ENCODE measurements at regions not wholly inside any gene's neighbourhood (a gene's known extent, or its start where the extent isn't known, plus 50 kb on each side); places are given as distances from the start of the nearest gene placed in this dataset.

- Histone ChIP-seq H2AFZ (ENCODE audit: low read depth, low read length) (no peak overlapping the region), H4K20me1 (ENCODE audit: insufficient read depth, low read length) (no peaks in the 10 kb centered on the region), H3K4me2 (ENCODE audit: low read length) (no peak overlapping the region), H3K36me3 (replicated peaks; ENCODE audit: low read depth, low read length) (no peaks in the 10 kb centered on the region), H3K27me3 (ENCODE audit: low read depth, low read length) (no peaks in the 10 kb centered on the region), H3K79me2 (ENCODE audit: low read length) (no peaks in the 10 kb centered on the region), H3K4me1 (ENCODE audit: low read length) (no peaks in the 10 kb centered on the region), H3K27ac (ENCODE audit: low read length) (no peak overlapping the region), H3K9me3 (ENCODE audit: insufficient read depth, low read length) (no peaks in the 10 kb centered on the region), H3K9ac (ENCODE audit: low read length) (no peak overlapping the region), H3K4me3 (ENCODE audit: low read length) (no peak overlapping the region)
- TF ChIP-seq CTCF (IDR thresholded peaks at IDR 0.05; ENCODE audit: low read depth, low read length), result no peak
- no peak for TF ChIP-seq EZH2phosphoT487 (IDR thresholded peaks at IDR 0.05; ENCODE audit: low read depth)
These were observed 399.7 kb upstream of the MKI67 start for GRCh38 chr10:128525936-128526335.

- no peak for TF ChIP-seq EZH2phosphoT487 (IDR thresholded peaks at IDR 0.05; ENCODE audit: low read depth)
- TF ChIP-seq CTCF (IDR thresholded peaks at IDR 0.05; ENCODE audit: low read depth, low read length), result no peak
- Histone ChIP-seq H2AFZ (ENCODE audit: low read depth, low read length) (no peak overlapping the region), H3K79me2 (ENCODE audit: low read length) (no peaks in the 10 kb centered on the region), H4K20me1 (ENCODE audit: insufficient read depth, low read length) (no peaks in the 10 kb centered on the region), H3K27ac (ENCODE audit: low read length) (no peak overlapping the region), H3K4me1 (ENCODE audit: low read length) (no peaks in the 10 kb centered on the region), H3K4me3 (ENCODE audit: low read length) (no peak overlapping the region), H3K36me3 (replicated peaks; ENCODE audit: low read depth, low read length) (no peaks in the 10 kb centered on the region), H3K9me3 (ENCODE audit: insufficient read depth, low read length) (no peaks in the 10 kb centered on the region), H3K9ac (ENCODE audit: low read length) (no peak overlapping the region), H3K27me3 (ENCODE audit: low read depth, low read length) (no peaks in the 10 kb centered on the region), H3K4me2 (ENCODE audit: low read length) (no peak overlapping the region)
These were observed 400.7 kb upstream of the MKI67 start for GRCh38 chr10:128526791-128527375.

GRCh38 chr10:128527711-128528110, 401.5 kb upstream of the MKI67 start:
- H3K79me2 ChIP-seq (ENCODE audit: low read length), result no peaks in the 10 kb centered on the region
- no peak overlapping the region for H3K9ac ChIP-seq (ENCODE audit: low read length)
- TF ChIP-seq EZH2phosphoT487 (IDR thresholded peaks at IDR 0.05; ENCODE audit: low read depth), result no peak
- H2AFZ ChIP-seq (ENCODE audit: low read depth, low read length), result no peak overlapping the region
- H3K4me1 ChIP-seq (ENCODE audit: low read length), result no peaks in the 10 kb centered on the region
- H3K4me3 ChIP-seq (ENCODE audit: low read length), result no peak overlapping the region
- no peaks in the 10 kb centered on the region for H3K36me3 ChIP-seq (replicated peaks; ENCODE audit: low read depth, low read length)
- H3K9me3 ChIP-seq (ENCODE audit: insufficient read depth, low read length), result no peaks in the 10 kb centered on the region
- H4K20me1 ChIP-seq (ENCODE audit: insufficient read depth, low read length), result no peaks in the 10 kb centered on the region
- H3K27me3 ChIP-seq (ENCODE audit: low read depth, low read length), result no peaks in the 10 kb centered on the region
- no peak overlapping the region for H3K4me2 ChIP-seq (ENCODE audit: low read length)
- no peak overlapping the region for H3K27ac ChIP-seq (ENCODE audit: low read length)

DNA sequence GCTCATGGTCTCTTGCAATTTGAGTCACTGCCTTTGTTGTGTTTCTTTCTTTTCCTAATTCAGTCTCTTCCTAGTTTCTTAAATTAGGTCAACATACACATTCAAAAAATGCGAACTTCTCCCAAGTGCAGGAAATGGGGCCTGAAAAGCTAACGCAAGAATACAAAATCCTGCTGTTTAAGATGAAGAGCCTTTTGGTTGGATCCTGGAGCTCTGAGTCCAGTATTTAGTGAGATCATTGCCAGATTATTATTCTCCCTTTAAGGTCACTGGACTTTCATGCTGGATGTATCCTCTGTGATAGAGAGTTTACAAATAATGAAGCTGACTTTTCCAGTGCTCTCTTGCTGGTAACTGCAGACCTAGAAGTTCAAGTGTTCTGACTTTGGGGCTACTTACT, 401.9 kb upstream of the MKI67 start:
- Histone ChIP-seq H4K20me1 (ENCODE audit: insufficient read depth, low read length) (no peaks in the 10 kb centered on the region), H3K36me3 (replicated peaks; ENCODE audit: low read depth, low read length) (no peaks in the 10 kb centered on the region), H3K9ac (ENCODE audit: low read length) (no peak overlapping the region), H3K4me1 (ENCODE audit: low read length) (no peaks in the 10 kb centered on the region), H3K4me3 (ENCODE audit: low read length) (no peak overlapping the region), H3K79me2 (ENCODE audit: low read length) (no peaks in the 10 kb centered on the region), H3K4me2 (ENCODE audit: low read length) (no peak overlapping the region), H3K27me3 (ENCODE audit: low read depth, low read length) (no peaks in the 10 kb centered on the region), H3K27ac (ENCODE audit: low read length) (no peak overlapping the region), H3K9me3 (ENCODE audit: insufficient read depth, low read length) (no peaks in the 10 kb centered on the region), H2AFZ (ENCODE audit: low read depth, low read length) (no peak overlapping the region)
- TF ChIP-seq CTCF (IDR thresholded peaks at IDR 0.05; ENCODE audit: low read depth, low read length), result no peak
- no peak for TF ChIP-seq EZH2phosphoT487 (IDR thresholded peaks at IDR 0.05; ENCODE audit: low read depth)

Data from OCI-LY3 (cell line).